Hepatocyte (in vitro differentiated cells): ENCODE measurements at regions not wholly inside any gene's neighbourhood (a gene's known extent, or its start where the extent isn't known, plus 50 kb on each side); places are given as distances from the start of the nearest gene placed in this dataset.

Experiments used
- DNase-seq: peaks from one replicate; pipeline ENCODE4 v3.0.0-alpha.2; 2016; ENCODE audit warnings: low spot score
- H2AFZ ChIP-seq: fragments of 200-600 bp; sonication (generic); 2 replicates; pipeline ENCODE4 v1.6.0; 2016; ENCODE audit warnings: antibody characterized with exemption, mild to moderate bottlenecking
- H3K27ac ChIP-seq: fragments of 200-600 bp; sonication (generic); 2 replicates; pipeline ENCODE4 v1.5.1; 2016; ENCODE audit warnings: mild to moderate bottlenecking
- H3K27me3 ChIP-seq: fragments of 200-600 bp; sonication (generic); 2 replicates; pipeline ENCODE4 v1.6.1; 2016
- H3K36me3 ChIP-seq: fragments of 200-600 bp; sonication (generic); replicated peaks from 2 replicates; pipeline ENCODE4 v1.5.1; 2016; ENCODE audit warnings: low read depth; ENCODE audit not compliant: insufficient read depth
- H3K4me1 ChIP-seq: fragments of 200-600 bp; sonication (generic); 2 replicates; pipeline ENCODE4 v1.5.1; 2016; ENCODE audit warnings: mild to moderate bottlenecking, moderate library complexity; ENCODE audit not compliant: insufficient read depth
- H3K4me2 ChIP-seq: fragments of 200-600 bp; sonication (generic); 2 replicates; pipeline ENCODE4 v1.6.0; 2016
- H3K4me3 ChIP-seq: fragments of 200-600 bp; sonication (generic); 2 replicates; pipeline ENCODE4 v1.5.1; 2016; ENCODE audit warnings: mild to moderate bottlenecking
- H3K79me2 ChIP-seq: fragments of 200-600 bp; sonication (generic); 2 replicates; pipeline ENCODE4 v1.6.0; 2017; ENCODE audit warnings: mild to moderate bottlenecking
- H3K9me2 ChIP-seq: fragments of 200-600 bp; sonication (generic); replicated peaks from 2 replicates; pipeline ENCODE4 v1.6.0; 2017; ENCODE audit warnings: mild to moderate bottlenecking; ENCODE audit not compliant: insufficient read depth
- H3K9me3 ChIP-seq: fragments of 200-600 bp; sonication (generic); 2 replicates; pipeline ENCODE4 v1.5.1; 2016; ENCODE audit warnings: low read depth, mild to moderate bottlenecking
- H4K20me1 ChIP-seq: fragments of 200-600 bp; sonication (generic); 2 replicates; pipeline ENCODE4 v1.6.0; 2016; ENCODE audit warnings: mild to moderate bottlenecking; ENCODE audit not compliant: insufficient read depth, poor library complexity, severe bottlenecking
- CTCF ChIP-seq: fragments of 200-600 bp; sonication (generic); IDR thresholded peaks from 2 replicates; pipeline ENCODE4 v1.5.1; 2016; ENCODE audit warnings: antibody characterized with exemption, mild to moderate bottlenecking; ENCODE audit not compliant: poor library complexity
- EZH2 ChIP-seq: fragments of 200-600 bp; sonication (generic); IDR thresholded peaks from 2 replicates; pipeline ENCODE4 v1.6.1; 2016; ENCODE audit warnings: antibody characterized with exemption, mild to moderate bottlenecking, borderline replicate concordance
- EZH2phosphoT487 ChIP-seq: fragments of 200-600 bp; sonication (generic); IDR thresholded peaks from one replicate; pipeline ENCODE4 v1.6.1; 2018; ENCODE audit warnings: antibody characterized with exemption, mild to moderate bottlenecking, low read depth, moderate library complexity; ENCODE audit not compliant: unreplicated experiment, severe bottlenecking
- WGBS: methylation state at CpG from one replicate; pipeline ENCODE4 v1.1.6; 2016; ENCODE audit warnings: low lambda C conversion rate; ENCODE audit errors: missing lambda C conversion rate; 5-methylcytosine and 5-hydroxymethylcytosine counted together

- H3K4me3 ChIP-seq, result no peak overlapping the region
- H3K79me2 ChIP-seq, result no peaks in the 10 kb centered on the region
- no peak for DNase-seq
- H4K20me1 ChIP-seq, result no peaks in the 10 kb centered on the region
- H2AFZ ChIP-seq, result no peak overlapping the region
- TF ChIP-seq EZH2phosphoT487 (no peak), CTCF (no peak), EZH2 (no peak)
- WGBS, result 73% methylated on average over 2 of the region's 2 CpGs
- no peaks in the 10 kb centered on the region for H3K9me3 ChIP-seq
- H3K9me2 ChIP-seq, result no peaks in the 10 kb centered on the region
- H3K36me3 ChIP-seq, result no peaks in the 10 kb centered on the region
- no peaks in the 10 kb centered on the region for H3K27me3 ChIP-seq
- H3K4me1 ChIP-seq, result no peaks in the 10 kb centered on the region
- no peak overlapping the region for H3K4me2 ChIP-seq
- no peak overlapping the region for H3K27ac ChIP-seq
Measured at GRCh38 chr10:90602862-90603610, 254.8 kb downstream of the HTR7 start.

GRCh38 chr10:90604636-90605035 lies 253.2 kb downstream of the HTR7 start:
- Histone ChIP-seq H3K27ac (no peak overlapping the region), H2AFZ (no peak overlapping the region), H3K79me2 (no peaks in the 10 kb centered on the region), H3K27me3 (no peaks in the 10 kb centered on the region), H3K4me1 (no peaks in the 10 kb centered on the region), H3K36me3 (no peaks in the 10 kb centered on the region), H3K9me2 (no peaks in the 10 kb centered on the region), H3K4me3 (no peak overlapping the region), H3K9me3 (no peaks in the 10 kb centered on the region), H4K20me1 (no peaks in the 10 kb centered on the region), H3K4me2 (no peak overlapping the region)
- TF ChIP-seq CTCF (no peak), EZH2 (no peak)
- no peak for DNase-seq

GRCh38 chr10:90605506-90605905 lies 252.3 kb downstream of the HTR7 start:
- TF ChIP-seq EZH2phosphoT487 (no peak), EZH2 (no peak), CTCF (no peak)
- H4K20me1 ChIP-seq, result no peaks in the 10 kb centered on the region
- H3K9me2 ChIP-seq, result no peaks in the 10 kb centered on the region
- H3K4me1 ChIP-seq, result no peaks in the 10 kb centered on the region
- no peaks in the 10 kb centered on the region for H3K36me3 ChIP-seq
- no peak overlapping the region for H3K27ac ChIP-seq
- no peak overlapping the region for H3K4me3 ChIP-seq
- H3K9me3 ChIP-seq, result no peaks in the 10 kb centered on the region
- no peak for DNase-seq
- WGBS, result 76% methylated on average over 3 of the region's 3 CpGs
- no peak overlapping the region for H3K4me2 ChIP-seq
- H2AFZ ChIP-seq, result no peak overlapping the region
- H3K79me2 ChIP-seq, result no peaks in the 10 kb centered on the region
- H3K27me3 ChIP-seq, result no peaks in the 10 kb centered on the region
